Epithelial cell of esophagus (primary cell): ENCODE measurements at regions not wholly inside any gene's neighbourhood (a gene's known extent, or its start where the extent isn't known, plus 50 kb on each side); places are given as distances from the start of the nearest gene placed in this dataset.

ENCODE experiments used
- DNase-seq: peaks from one replicate; pipeline ENCODE4 v3.0.0; 2010; ENCODE audit warnings: low read depth
- H3K4me3 ChIP-seq: 2 replicates; pipeline ENCODE4 v1.5.1; 2011; ENCODE audit warnings: mild to moderate bottlenecking, low read length, control low read depth
- CTCF ChIP-seq: IDR thresholded peaks from 2 replicates; pipeline ENCODE4 v1.5.1; 2011; ENCODE audit warnings: low read depth, mild to moderate bottlenecking, low read length, control low read depth, inconsistent platforms; ENCODE audit not compliant: insufficient read depth; ENCODE audit errors: missing control alignments

- DNase-seq, result no peak
- TF ChIP-seq CTCF, result no peak
- H3K4me3 ChIP-seq, result no peak overlapping the region
These were observed 105.8 kb downstream of the MRPL39 start for GRCh38 chr21:25501462-25501861.

- DNase-seq, result no peak
- TF ChIP-seq CTCF, result no peak
- H3K4me3 ChIP-seq, result no peak overlapping the region
These were observed 106.7 kb downstream of the MRPL39 start for GRCh38 chr21:25500598-25500997.

GRCh38 chr21:25496825-25497482 lies 110.3 kb downstream of the MRPL39 start:
- H3K4me3 ChIP-seq, result no peak overlapping the region
- TF ChIP-seq CTCF, result no peak
- DNase-seq, result peak; percentile 2

GRCh38 chr21:25494804-25495203 lies 112.5 kb downstream of the MRPL39 start:
- H3K4me3 ChIP-seq, result no peak overlapping the region
- no peak for TF ChIP-seq CTCF
- DNase-seq, result no peak

- DNase-seq, result no peak
- TF ChIP-seq CTCF, result no peak
- H3K4me3 ChIP-seq, result no peak overlapping the region
These were observed 113.6 kb downstream of the MRPL39 start for GRCh38 chr21:25493722-25494121.

- TF ChIP-seq CTCF, result no peak
- H3K4me3 ChIP-seq, result no peak overlapping the region
- no peak for DNase-seq
These were observed 116.0 kb downstream of the MRPL39 start for GRCh38 chr21:25491267-25491666.

GRCh38 chr21:25490742-25491141 lies 116.5 kb downstream of the MRPL39 start:
- no peak overlapping the region for H3K4me3 ChIP-seq
- no peak for TF ChIP-seq CTCF
- peak; percentile 8 for DNase-seq
